Common myeloid progenitor, CD34-positive (primary cell): ENCODE measurements at regions not wholly inside any gene's neighbourhood (a gene's known extent, or its start where the extent isn't known, plus 50 kb on each side); places are given as distances from the start of the nearest gene placed in this dataset.

Source experiments
- CTCF ChIA-PET: fragments of 350-600 bp; sonication (Branson Sonifier 250); formaldehyde crosslinking; loops from one replicate; lab custom pipeline; 2021; ENCODE audit warnings: antibody characterized with exemption; lab: Charles Lee
- POLR2A ChIA-PET: fragments of 350-600 bp; sonication (Branson Sonifier 250); formaldehyde crosslinking; loops from one replicate; lab custom pipeline; 2021; ENCODE audit warnings: antibody characterized with exemption; lab: Charles Lee
- DNase-seq, 3 donors: peaks; one replicate each; pipeline versions ENCODE4 v3.0.0 to v3.0.0-alpha.2; 2013
- H3K27ac ChIP-seq, 2 experiments: 1 replicate in 1 of 2; 2 replicates in 1 of 2; pipeline ENCODE4 v1.7.0; 2013; ENCODE audit warnings: inconsistent platforms in 2 of 2, low read length in 2 of 2, mild to moderate bottlenecking in 2 of 2, low read depth in 1 of 2, moderate library complexity in 1 of 2; ENCODE audit not compliant: severe bottlenecking in 2 of 2, insufficient read depth in 1 of 2, poor library complexity in 1 of 2
- H3K27me3 ChIP-seq, 5 experiments: replicated peaks in 2 of 5; 1 replicate in 3 of 5; 2 replicates in 2 of 5; pipeline versions ENCODE4 v1.6.1 to v1.7.0; 2013; ENCODE audit warnings: low read length in 4 of 5, mild to moderate bottlenecking in 2 of 5, moderate library complexity in 2 of 5, inconsistent platforms in 1 of 5; ENCODE audit not compliant: insufficient read depth in 5 of 5, control insufficient read depth in 4 of 5
- H3K36me3 ChIP-seq, 4 experiments: 1 replicate in 2 of 4; 2 replicates in 2 of 4; pipeline versions ENCODE4 v1.6.1 to v1.7.0; 2013; ENCODE audit warnings: low read length in 3 of 4, control low read depth in 1 of 4, mild to moderate bottlenecking in 1 of 4; ENCODE audit not compliant: control insufficient read depth in 4 of 4, insufficient read depth in 4 of 4
- H3K4me1 ChIP-seq, 4 experiments: 1 replicate in 3 of 4; 2 replicates in 1 of 4; pipeline versions ENCODE4 v1.6.1 to v1.7.1; 2013; ENCODE audit warnings: low read length in 3 of 4, mild to moderate bottlenecking in 3 of 4, control low read depth in 1 of 4, inconsistent platforms in 1 of 4, moderate library complexity in 1 of 4; ENCODE audit not compliant: control insufficient read depth in 4 of 4, insufficient read depth in 4 of 4; ENCODE audit errors: control extremely low read depth in 1 of 4
- H3K4me3 ChIP-seq, 7 experiments: 1 replicate in 4 of 7; 2 replicates in 3 of 7; pipeline versions ENCODE4 v1.5.1 to v1.7.0; 2013; ENCODE audit warnings: mild to moderate bottlenecking in 7 of 7, low read length in 6 of 7, moderate library complexity in 6 of 7, inconsistent platforms in 2 of 7, low read depth in 2 of 7, control low read depth in 1 of 7; ENCODE audit not compliant: insufficient read depth in 4 of 7, control insufficient read depth in 1 of 7; ENCODE audit errors: extremely low read depth in 1 of 7
- H3K9me3 ChIP-seq, 5 experiments: 1 replicate in 4 of 5; 2 replicates in 1 of 5; pipeline versions ENCODE4 v1.6.1 to v1.7.1; 2013; ENCODE audit warnings: low read length in 4 of 5, mild to moderate bottlenecking in 2 of 5, inconsistent platforms in 1 of 5, low read depth in 1 of 5, moderate library complexity in 1 of 5; ENCODE audit not compliant: control insufficient read depth in 4 of 5, insufficient read depth in 2 of 5; ENCODE audit errors: control extremely low read depth in 1 of 5
- WGBS: methylation state at CpG from one replicate; pipeline ENCODE4 v1.1.5; 2013; ENCODE audit not compliant: insufficient coverage; 5-methylcytosine and 5-hydroxymethylcytosine counted together

DNA sequence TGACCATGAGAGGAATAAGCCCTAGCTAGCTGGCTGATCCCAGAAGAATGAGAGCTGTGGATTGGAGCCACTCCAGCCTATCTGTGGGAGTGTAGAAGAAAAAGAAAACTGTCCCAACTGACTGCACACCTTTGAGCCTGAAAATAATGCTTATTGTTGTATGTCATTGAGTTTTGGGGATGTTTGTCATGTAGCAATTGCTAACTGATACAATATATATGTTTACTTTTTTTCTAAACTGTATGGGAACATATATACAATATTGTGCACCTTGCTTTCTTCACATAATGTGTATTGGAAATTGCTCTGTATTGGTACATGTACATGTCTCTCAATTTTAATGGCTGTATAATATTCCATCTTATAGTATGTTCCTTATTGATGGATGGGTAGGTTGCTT, 124.0 kb upstream of the NLRP1 start:
- POLR2A ChIA-PET = no interaction called here
- CTCF ChIA-PET = interaction anchor here (3.2 to 6.2 kb wide), 3 partner anchors 11 to 124 kb away, joined by 15 to 52 read pairs (median 15); partner anchors contain the start of gene NLRP1
- Histone ChIP-seq H3K36me3 (no peaks in the 10 kb centered on the region), H3K4me1 (no peaks in the 10 kb centered on the region), H3K9me3 (peaks cover 0 to 3% (median 0%) of the 10 kb centered on the region in 5 experiments), H3K4me3 (no peak overlapping the region), H3K27me3 (peaks cover 2 to 25% (median 3%) of the 10 kb centered on the region in 5 experiments), H3K27ac (no peak overlapping the region)
- DNase-seq = no peak

DNA sequence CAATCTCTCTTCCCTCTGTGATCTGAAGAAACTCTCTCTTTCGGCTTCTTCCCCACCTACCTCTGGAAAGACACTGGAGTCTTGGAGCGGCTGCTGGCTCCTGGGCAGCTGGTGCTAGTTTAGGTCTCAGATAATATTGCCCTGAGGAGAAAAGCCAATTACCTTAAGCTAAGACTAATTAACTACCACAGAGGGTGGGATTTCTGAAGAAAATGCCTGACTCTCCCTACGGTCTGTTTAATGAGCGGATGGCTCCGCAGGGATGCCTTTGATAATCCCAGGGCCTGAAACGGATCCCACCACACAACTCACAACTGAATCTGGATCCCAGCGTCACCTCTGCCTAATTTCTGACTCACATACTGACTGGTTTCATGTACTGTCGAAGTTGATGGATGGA, 127.0 kb upstream of the NLRP1 start:
- ChIA-PET CTCF (no interaction called here), POLR2A (interaction anchor here (0.5 kb wide), 1 partner anchor 119 kb away, joined by 6 read pairs; no protein-coding TSS in a partner anchor)
- peaks cover 2 to 38% (median 3%) of the 10 kb centered on the region in 5 experiments for H3K27me3 ChIP-seq

GRCh38 chr17:5714993-5715392, 130.7 kb upstream of the NLRP1 start:
- 100% methylated on average over 8 of the region's 9 CpGs for WGBS
- CTCF ChIA-PET = no interaction called here
- Histone ChIP-seq H3K4me3 (no peak overlapping the region), H3K27me3 (peaks cover 2 to 46% (median 2%) of the 10 kb centered on the region in 5 experiments), H3K27ac (no peak overlapping the region), H3K4me1 (no peaks in the 10 kb centered on the region), H3K36me3 (no peaks in the 10 kb centered on the region), H3K9me3 (peaks cover 0 to 3% (median 0%) of the 10 kb centered on the region in 5 experiments)
- no peak for DNase-seq
- POLR2A ChIA-PET = no interaction called here

More for the DNA sequence above, 127.0 kb upstream of the NLRP1 start:
- Histone ChIP-seq H3K36me3 (no peaks in the 10 kb centered on the region), H3K9me3 (peaks cover 0 to 3% (median 0%) of the 10 kb centered on the region in 5 experiments), H3K27ac (no peak overlapping the region), H3K4me1 (no peaks in the 10 kb centered on the region), H3K4me3 (no peak overlapping the region)
- no peak for DNase-seq
- 80% methylated on average over 2 of the region's 8 CpGs for WGBS

GRCh38 chr17:5715478-5715877, 131.2 kb upstream of the NLRP1 start:
- Histone ChIP-seq H3K4me1 (no peaks in the 10 kb centered on the region), H3K27ac (no peak overlapping the region), H3K27me3 (peaks cover 0 to 43% (median 2%) of the 10 kb centered on the region in 5 experiments), H3K4me3 (no peak overlapping the region), H3K36me3 (no peaks in the 10 kb centered on the region), H3K9me3 (no peaks in the 10 kb centered on the region)
- POLR2A ChIA-PET = no interaction called here
- CTCF ChIA-PET = no interaction called here
- peak in 2 of 3 donors; percentile 28 for DNase-seq
- WGBS = 38% methylated on average over 3 of the region's 8 CpGs

DNA sequence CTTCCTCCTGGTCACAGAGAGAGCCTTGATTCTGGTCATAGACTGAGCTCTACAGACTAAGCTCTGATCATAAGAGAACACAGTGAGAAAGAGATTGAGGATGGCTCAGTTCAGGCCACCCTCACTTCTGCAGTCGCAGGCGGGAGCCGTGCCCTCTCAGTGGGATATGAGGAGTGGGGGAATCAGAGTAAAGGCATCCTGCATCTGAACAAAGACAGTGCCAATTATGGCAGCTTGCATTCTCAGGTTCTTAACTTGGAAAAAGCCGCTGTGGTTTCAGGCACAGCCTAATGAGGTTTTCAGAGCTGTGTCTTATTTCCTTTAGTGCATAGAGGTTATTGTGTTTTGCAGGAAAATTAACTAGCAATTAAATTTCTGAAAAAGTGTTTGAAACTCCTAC, 134.4 kb upstream of the NLRP1 start:
- H3K27ac ChIP-seq = no peak overlapping the region
- DNase-seq = no peak
- peaks cover 0 to 17% (median 0%) of the 10 kb centered on the region in 5 experiments for H3K27me3 ChIP-seq
- H3K9me3 ChIP-seq = no peaks in the 10 kb centered on the region
- POLR2A ChIA-PET = interaction anchor here (0.6 kb wide), 1 partner anchor 532 kb away, joined by 4 read pairs; no protein-coding TSS in a partner anchor
- H3K4me3 ChIP-seq = no peak overlapping the region
- H3K4me1 ChIP-seq = no peaks in the 10 kb centered on the region
- CTCF ChIA-PET = no interaction called here
- H3K36me3 ChIP-seq = no peaks in the 10 kb centered on the region
- WGBS = 88% methylated on average over 4 of the region's 4 CpGs

DNA sequence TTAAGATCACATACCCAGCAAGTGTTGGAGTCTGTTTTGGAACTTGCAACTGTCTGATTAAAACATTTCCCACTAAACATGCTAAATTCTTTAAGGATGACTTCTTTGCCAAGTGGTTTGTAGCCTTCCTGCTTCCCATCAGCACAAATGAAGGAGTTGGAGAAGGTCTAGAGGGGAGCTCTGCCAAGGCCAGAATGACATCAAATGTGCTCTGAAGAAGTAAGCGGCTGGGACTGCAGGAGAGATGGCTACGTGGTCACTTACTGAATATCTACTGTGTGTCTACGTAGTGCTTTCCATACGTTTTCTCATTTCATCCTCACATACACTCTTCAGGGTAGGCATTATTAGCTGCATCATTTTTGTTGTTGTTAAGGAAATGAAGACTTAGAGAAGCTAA, 135.7 kb upstream of the NLRP1 start:
- Histone ChIP-seq H3K9me3 (no peaks in the 10 kb centered on the region), H3K36me3 (no peaks in the 10 kb centered on the region), H3K27me3 (peaks cover 0 to 8% (median 0%) of the 10 kb centered on the region in 5 experiments), H3K27ac (no peak overlapping the region), H3K4me1 (no peaks in the 10 kb centered on the region), H3K4me3 (no peak overlapping the region)
- ChIA-PET POLR2A (interaction anchor here (0.6 kb wide), 1 partner anchor 229 kb away, joined by 5 read pairs; no protein-coding TSS in a partner anchor), CTCF (no interaction called here)
- DNase-seq = no peak
- 100% methylated on average over 2 of the region's 4 CpGs for WGBS

- H3K4me3 ChIP-seq = no peak overlapping the region
- H3K27me3 ChIP-seq = peaks cover 0 to 15% (median 3%) of the 10 kb centered on the region in 5 experiments
- ChIA-PET CTCF (no interaction called here), POLR2A (no interaction called here)
- DNase-seq = no peak
- H3K27ac ChIP-seq = no peak overlapping the region
- H3K4me1 ChIP-seq = no peaks in the 10 kb centered on the region
- H3K9me3 ChIP-seq = peaks cover 0 to 3% (median 0%) of the 10 kb centered on the region in 5 experiments
- H3K36me3 ChIP-seq = no peaks in the 10 kb centered on the region
- 82% methylated on average over 5 of the region's 6 CpGs for WGBS
Measured at GRCh38 chr17:5730373-5730772, 146.1 kb upstream of the NLRP1 start.
